ENCODE measurements at regions not wholly inside any gene's neighbourhood (a gene's known extent, or its start where the extent isn't known, plus 50 kb on each side); places are given as distances from the start of the nearest gene placed in this dataset.
"Not testable (repeated sequence)": the region's sequence is repeated elsewhere in the genome, so short reads cannot be mapped to it uniquely, and the experiment has no call there.

DNA sequence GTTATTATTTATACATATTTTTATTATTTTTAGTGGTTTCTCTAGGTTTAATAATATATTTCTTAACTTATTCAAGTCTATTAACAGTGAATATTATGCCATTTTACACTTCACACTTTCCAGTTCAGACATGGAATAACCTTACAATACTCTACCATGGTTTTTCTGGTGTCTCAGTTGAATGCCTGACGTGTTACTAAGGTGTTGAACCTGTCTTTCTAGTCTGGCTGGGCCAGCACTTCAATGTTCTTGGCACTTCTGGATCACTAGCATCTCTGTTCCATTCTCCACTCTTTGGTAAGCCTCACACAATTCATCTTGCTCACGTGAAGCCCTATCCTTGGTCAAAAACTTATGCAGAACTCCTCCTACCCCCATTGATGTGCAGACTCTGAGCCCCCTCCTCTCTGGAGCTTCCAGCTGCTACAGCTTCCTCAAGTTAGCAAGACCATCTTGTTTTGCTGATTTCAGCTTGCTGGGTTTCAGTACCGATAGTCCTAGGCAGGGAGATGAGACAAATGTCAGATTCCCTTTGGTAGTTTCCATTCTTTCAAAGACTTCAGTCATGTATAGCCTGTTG is 243.1 kb downstream of the FBXO4 start:
- no peak overlapping the region for H3K4me3 ChIP-seq (ENCODE audit: low read length, poor library complexity, severe bottlenecking)
- H3K27me3 ChIP-seq (ENCODE audit: insufficient read depth, low read length, poor library complexity, severe bottlenecking): no peaks in the 10 kb centered on the region
- H3K4me2 ChIP-seq (ENCODE audit: low read depth, low read length, poor library complexity, severe bottlenecking): no peak overlapping the region
- no peaks in the 10 kb centered on the region for H3K4me1 ChIP-seq (ENCODE audit: insufficient read depth, low read length, poor library complexity, severe bottlenecking)
- no peaks in the 10 kb centered on the region for H4K20me1 ChIP-seq (ENCODE audit: insufficient read depth, low read length, poor library complexity, severe bottlenecking)
- no peak overlapping the region for H3K9ac ChIP-seq (ENCODE audit: low read depth, low read length, poor library complexity, severe bottlenecking)
- TF ChIP-seq EZH2phosphoT487 (IDR thresholded peaks at IDR 0.05; ENCODE audit: borderline replicate concordance): no peak
- TF ChIP-seq, protein P1, sequence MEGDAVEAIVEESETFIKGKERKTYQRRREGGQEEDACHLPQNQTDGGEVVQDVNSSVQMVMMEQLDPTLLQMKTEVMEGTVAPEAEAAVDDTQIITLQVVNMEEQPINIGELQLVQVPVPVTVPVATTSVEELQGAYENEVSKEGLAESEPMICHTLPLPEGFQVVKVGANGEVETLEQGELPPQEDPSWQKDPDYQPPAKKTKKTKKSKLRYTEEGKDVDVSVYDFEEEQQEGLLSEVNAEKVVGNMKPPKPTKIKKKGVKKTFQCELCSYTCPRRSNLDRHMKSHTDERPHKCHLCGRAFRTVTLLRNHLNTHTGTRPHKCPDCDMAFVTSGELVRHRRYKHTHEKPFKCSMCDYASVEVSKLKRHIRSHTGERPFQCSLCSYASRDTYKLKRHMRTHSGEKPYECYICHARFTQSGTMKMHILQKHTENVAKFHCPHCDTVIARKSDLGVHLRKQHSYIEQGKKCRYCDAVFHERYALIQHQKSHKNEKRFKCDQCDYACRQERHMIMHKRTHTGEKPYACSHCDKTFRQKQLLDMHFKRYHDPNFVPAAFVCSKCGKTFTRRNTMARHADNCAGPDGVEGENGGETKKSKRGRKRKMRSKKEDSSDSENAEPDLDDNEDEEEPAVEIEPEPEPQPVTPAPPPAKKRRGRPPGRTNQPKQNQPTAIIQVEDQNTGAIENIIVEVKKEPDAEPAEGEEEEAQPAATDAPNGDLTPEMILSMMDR (conservative IDR thresholded peaks at IDR 0.05; ENCODE audit: low read length): no peak
- H3K79me2 ChIP-seq (ENCODE audit: insufficient read depth, low read length): no peaks in the 10 kb centered on the region
- H3F3A ChIP-seq (ENCODE audit: low read depth): no peaks in the 10 kb centered on the region
- no peak overlapping the region for H2AFZ ChIP-seq (ENCODE audit: low read length)
- H3K9me2 ChIP-seq (replicated peaks; ENCODE audit: low read depth, low read length): no peaks in the 10 kb centered on the region
- H3K36me3 ChIP-seq (ENCODE audit: insufficient read depth, low read length): no peaks in the 10 kb centered on the region
- H3K9me3 ChIP-seq (ENCODE audit: insufficient read depth, low read depth, low read length): no peaks in the 10 kb centered on the region

DNA sequence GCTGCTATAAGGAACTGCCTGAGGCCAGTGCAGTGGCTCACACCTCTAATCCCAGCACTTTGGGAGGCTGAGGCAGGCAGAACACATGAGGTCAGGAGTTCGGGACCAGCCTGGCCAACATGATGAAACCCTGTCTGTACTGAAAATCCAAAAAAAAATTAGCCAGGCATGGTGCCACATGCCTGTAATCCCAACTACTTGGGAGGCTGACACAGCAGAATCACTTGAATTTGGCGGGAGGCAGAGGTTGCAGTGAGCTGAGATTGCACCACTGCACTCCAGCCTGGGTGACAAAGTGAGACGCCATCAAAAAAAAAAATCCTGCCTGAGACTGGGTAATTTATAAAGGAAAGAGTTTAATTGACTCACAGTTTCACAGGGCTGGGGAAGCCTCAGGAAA is 247.1 kb upstream of the GHR start:
- not testable (repeated sequence) for H3K27me3 ChIP-seq (ENCODE audit: insufficient read depth, low read length, poor library complexity, severe bottlenecking); H4K20me1 ChIP-seq (ENCODE audit: insufficient read depth, low read length, poor library complexity, severe bottlenecking)

DNA sequence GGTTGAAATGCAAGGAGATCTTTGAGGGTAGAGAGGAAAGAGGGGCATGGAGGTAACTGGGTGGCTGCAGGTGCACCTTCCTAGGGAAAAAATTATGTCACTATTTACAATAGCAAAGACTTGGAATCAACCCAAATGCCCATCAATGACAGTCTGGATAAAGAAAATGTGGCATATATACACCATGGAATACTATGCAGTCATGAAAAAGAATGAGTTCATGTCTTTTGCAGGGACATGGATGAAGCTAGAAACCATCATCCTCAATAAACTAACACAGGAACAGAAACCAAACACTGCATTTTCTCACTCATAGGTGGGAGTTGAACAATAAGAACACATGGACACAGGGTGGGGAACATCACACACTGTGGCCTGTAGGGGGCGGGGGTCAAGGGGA is 243.4 kb upstream of the GHR start:
- H3K9ac ChIP-seq (ENCODE audit: low read depth, low read length, poor library complexity, severe bottlenecking); H3K27me3 ChIP-seq (ENCODE audit: insufficient read depth, low read length, poor library complexity, severe bottlenecking); H2AFZ ChIP-seq (ENCODE audit: low read length); H3K9me3 ChIP-seq (ENCODE audit: insufficient read depth, low read depth, low read length); H3F3A ChIP-seq (ENCODE audit: low read depth); H3K4me2 ChIP-seq (ENCODE audit: low read depth, low read length, poor library complexity, severe bottlenecking); H4K20me1 ChIP-seq (ENCODE audit: insufficient read depth, low read length, poor library complexity, severe bottlenecking); H3K36me3 ChIP-seq (ENCODE audit: insufficient read depth, low read length); H3K9me2 ChIP-seq (replicated peaks; ENCODE audit: low read depth, low read length); H3K79me2 ChIP-seq (ENCODE audit: insufficient read depth, low read length); H3K4me3 ChIP-seq (ENCODE audit: low read length, poor library complexity, severe bottlenecking); H3K4me1 ChIP-seq (ENCODE audit: insufficient read depth, low read length, poor library complexity, severe bottlenecking): not testable (repeated sequence)

More for the DNA sequence above, 247.1 kb upstream of the GHR start:
- not testable (repeated sequence) for H3K9me3 ChIP-seq (ENCODE audit: insufficient read depth, low read depth, low read length); H3K4me1 ChIP-seq (ENCODE audit: insufficient read depth, low read length, poor library complexity, severe bottlenecking); H3K4me3 ChIP-seq (ENCODE audit: low read length, poor library complexity, severe bottlenecking); H3K36me3 ChIP-seq (ENCODE audit: insufficient read depth, low read length); H3K9me2 ChIP-seq (replicated peaks; ENCODE audit: low read depth, low read length); H3K4me2 ChIP-seq (ENCODE audit: low read depth, low read length, poor library complexity, severe bottlenecking); H3K9ac ChIP-seq (ENCODE audit: low read depth, low read length, poor library complexity, severe bottlenecking); H3K79me2 ChIP-seq (ENCODE audit: insufficient read depth, low read length); H2AFZ ChIP-seq (ENCODE audit: low read length); H3F3A ChIP-seq (ENCODE audit: low read depth)

DNA sequence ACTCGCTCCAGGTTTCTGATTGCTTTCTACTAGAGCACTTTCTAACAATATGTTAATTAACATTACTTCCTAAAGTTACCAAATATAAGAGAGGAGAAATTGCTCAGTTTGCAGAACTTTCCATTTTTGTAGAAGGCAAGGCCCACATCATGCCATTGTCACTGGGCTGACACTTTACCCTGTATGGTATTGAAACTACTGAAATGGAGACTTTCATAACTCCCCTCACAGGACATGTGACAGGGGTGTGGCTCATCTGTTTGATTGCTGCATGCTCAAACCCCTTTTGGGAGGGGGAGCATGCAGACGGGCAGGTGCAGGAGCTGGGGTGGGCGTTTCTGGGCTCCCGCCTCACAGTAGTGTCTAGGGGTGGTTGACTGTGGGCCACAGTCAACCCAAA is 206.3 kb upstream of the GHR start:
- H3K27me3 ChIP-seq (ENCODE audit: insufficient read depth, low read length, poor library complexity, severe bottlenecking): no peaks in the 10 kb centered on the region
- H2AFZ ChIP-seq (ENCODE audit: low read length): no peak overlapping the region
- no peaks in the 10 kb centered on the region for H3K36me3 ChIP-seq (ENCODE audit: insufficient read depth, low read length)
- no peaks in the 10 kb centered on the region for H3K9me2 ChIP-seq (replicated peaks; ENCODE audit: low read depth, low read length)
- H3K9ac ChIP-seq (ENCODE audit: low read depth, low read length, poor library complexity, severe bottlenecking): no peak overlapping the region
- no peaks in the 10 kb centered on the region for H3F3A ChIP-seq (ENCODE audit: low read depth)
- no peak for TF ChIP-seq EZH2phosphoT487 (IDR thresholded peaks at IDR 0.05; ENCODE audit: borderline replicate concordance)
- TF ChIP-seq, protein P1 (conservative IDR thresholded peaks at IDR 0.05; ENCODE audit: low read length): no peak
- no peak overlapping the region for H3K4me3 ChIP-seq (ENCODE audit: low read length, poor library complexity, severe bottlenecking)
- H3K4me2 ChIP-seq (ENCODE audit: low read depth, low read length, poor library complexity, severe bottlenecking): no peak overlapping the region
- no peaks in the 10 kb centered on the region for H3K4me1 ChIP-seq (ENCODE audit: insufficient read depth, low read length, poor library complexity, severe bottlenecking)
- H3K79me2 ChIP-seq (ENCODE audit: insufficient read depth, low read length): no peaks in the 10 kb centered on the region
- H4K20me1 ChIP-seq (ENCODE audit: insufficient read depth, low read length, poor library complexity, severe bottlenecking): no peaks in the 10 kb centered on the region
- no peaks in the 10 kb centered on the region for H3K9me3 ChIP-seq (ENCODE audit: insufficient read depth, low read depth, low read length)
